PC-9 (cell line): ENCODE measurements at regions not wholly inside any gene's neighbourhood (a gene's known extent, or its start where the extent isn't known, plus 50 kb on each side); places are given as distances from the start of the nearest gene placed in this dataset.
A peak's percentile ranks its signal among the peaks of the same experiment; 100 is the strongest.
"Not testable (repeated sequence)": the region's sequence is repeated elsewhere in the genome, so short reads cannot be mapped to it uniquely, and the experiment has no call there.

Experiments
- BruUV-seq: library from RNA; stranded (reverse); fragments of 400-500 nt; replicated peaks from 2 replicates; lab custom pipeline; 2021; lab: Mats Ljungman, UMichigan
- CTCF ChIA-PET: fragments of 300-600 bp; sonication (Branson Sonifier 250); formaldehyde crosslinking; loops from one replicate; lab custom pipeline; 2022; ENCODE audit warnings: antibody characterized with exemption; lab: Charles Lee
- POLR2A ChIA-PET: fragments of 300-600 bp; sonication (Branson Sonifier 250); formaldehyde crosslinking; loops from one replicate; lab custom pipeline; 2022; ENCODE audit warnings: antibody characterized with exemption; ENCODE audit not compliant: unreplicated experiment; lab: Charles Lee
- DNase-seq, 2 experiments: peaks; one replicate each; pipeline versions ENCODE4 v3.0.0 to v3.0.0-alpha.2; 2015 to 2022; ENCODE audit warnings: mixed read lengths in 1 of 2
- H2AFZ ChIP-seq: fragments of 200-600 bp; sonication (generic); 2 replicates; pipeline ENCODE4 v1.8.1; 2017; ENCODE audit warnings: antibody characterized with exemption
- H3F3A ChIP-seq: fragments of 200-600 bp; sonication (generic); 2 replicates; pipeline ENCODE4 v1.8.1; 2017; ENCODE audit warnings: antibody characterized with exemption, mild to moderate bottlenecking, low read depth; ENCODE audit not compliant: insufficient read depth
- H3K27ac ChIP-seq: fragments of 200-600 bp; sonication (generic); 2 replicates; pipeline ENCODE4 v1.6.1; 2016; ENCODE audit warnings: mixed run types
- H3K27me3 ChIP-seq: fragments of 200-600 bp; sonication (generic); 2 replicates; pipeline ENCODE4 v1.6.1; 2016; ENCODE audit warnings: low read depth, mixed run types; ENCODE audit not compliant: insufficient read depth
- H3K36me3 ChIP-seq: fragments of 200-600 bp; sonication (generic); 2 replicates; pipeline ENCODE4 v1.6.1; 2016; ENCODE audit warnings: low read depth, mixed run types
- H3K4me1 ChIP-seq: fragments of 200-600 bp; sonication (generic); replicated peaks from 2 replicates; pipeline ENCODE4 v1.6.1; 2016; ENCODE audit warnings: mixed run types; ENCODE audit not compliant: insufficient read depth
- H3K4me2 ChIP-seq: fragments of 200-600 bp; sonication (generic); 2 replicates; pipeline ENCODE4 v1.6.1; 2017; ENCODE audit warnings: mixed run types
- H3K4me3 ChIP-seq: fragments of 200-600 bp; sonication (generic); 2 replicates; pipeline ENCODE4 v1.6.1; 2016; ENCODE audit warnings: mixed run types
- H3K79me2 ChIP-seq: fragments of 200-600 bp; sonication (generic); 2 replicates; pipeline ENCODE4 v1.6.1; 2017; ENCODE audit warnings: low read depth, mixed run types
- H3K9me2 ChIP-seq: fragments of 200-600 bp; sonication (generic); 2 replicates; pipeline ENCODE4 v1.8.1; 2017; ENCODE audit warnings: mild to moderate bottlenecking; ENCODE audit not compliant: insufficient read depth
- H3K9me3 ChIP-seq: fragments of 200-600 bp; sonication (generic); 2 replicates; pipeline ENCODE4 v1.8.1; 2016; ENCODE audit warnings: low read depth; ENCODE audit not compliant: insufficient read depth
- H4K20me1 ChIP-seq: fragments of 200-600 bp; sonication (generic); 2 replicates; pipeline ENCODE4 v1.8.1; 2017; ENCODE audit not compliant: insufficient read depth
- EZH2 ChIP-seq: fragments of 200-600 bp; sonication (generic); IDR thresholded peaks from 2 replicates; pipeline ENCODE4 v1.8.0; 2017; ENCODE audit warnings: antibody characterized with exemption, low read depth
- intact Hi-C: fragments of 100-400 bp; cut with micrococcal nuclease; formaldehyde crosslinking; loops from one replicate; pipeline ENCODE4 v1.10.0; 2022; ENCODE audit not compliant: unreplicated experiment
- TF ChIP-seq, protein P1 (sequence below): fragments of 200-600 bp; sonication (generic); conservative IDR thresholded peaks from 2 replicates; pipeline ENCODE4 v1.6.1; 2017; ENCODE audit warnings: mixed run types, antibody characterized with exemption, mild to moderate bottlenecking, moderate library complexity

DNA sequence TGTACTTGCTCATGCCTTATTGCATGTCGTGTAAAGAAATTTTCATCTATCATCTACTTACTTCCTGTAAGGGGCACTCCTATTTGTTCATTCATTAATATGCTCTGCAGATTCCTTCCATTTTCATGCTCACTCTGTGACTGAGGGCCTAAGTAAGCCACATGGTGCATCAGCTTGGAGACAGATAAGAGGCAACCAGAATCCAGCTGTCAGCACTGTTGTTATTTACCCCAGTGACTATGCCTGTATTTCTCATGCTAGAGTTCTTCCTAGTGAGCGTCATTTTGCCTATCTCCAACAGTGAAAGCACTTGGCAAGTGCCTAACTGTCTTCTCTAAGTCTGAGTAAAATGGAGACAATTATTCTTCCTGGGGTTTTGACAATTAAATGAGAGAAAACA, 124.8 kb upstream of the ABI3BP start:
- Histone ChIP-seq H3F3A (no peaks in the 10 kb centered on the region), H3K27me3 (no peaks in the 10 kb centered on the region), H3K9me3 (no peaks in the 10 kb centered on the region), H3K4me1 (no peaks in the 10 kb centered on the region), H3K79me2 (no peaks in the 10 kb centered on the region), H4K20me1 (no peaks in the 10 kb centered on the region), H3K4me2 (no peak overlapping the region), H3K9me2 (peaks cover 10% of the 10 kb centered on the region; the same call in 1 of the 2 replicates), H3K4me3 (no peak overlapping the region), H3K27ac (no peak overlapping the region), H3K36me3 (no peaks in the 10 kb centered on the region), H2AFZ (no peak overlapping the region)
- intact Hi-C loops, result no loop called here
- DNase-seq, result no peak
- CTCF ChIA-PET, result no interaction called here
- POLR2A ChIA-PET, result no interaction called here
- TF ChIP-seq EZH2, result no peak
- TF ChIP-seq, protein P1, sequence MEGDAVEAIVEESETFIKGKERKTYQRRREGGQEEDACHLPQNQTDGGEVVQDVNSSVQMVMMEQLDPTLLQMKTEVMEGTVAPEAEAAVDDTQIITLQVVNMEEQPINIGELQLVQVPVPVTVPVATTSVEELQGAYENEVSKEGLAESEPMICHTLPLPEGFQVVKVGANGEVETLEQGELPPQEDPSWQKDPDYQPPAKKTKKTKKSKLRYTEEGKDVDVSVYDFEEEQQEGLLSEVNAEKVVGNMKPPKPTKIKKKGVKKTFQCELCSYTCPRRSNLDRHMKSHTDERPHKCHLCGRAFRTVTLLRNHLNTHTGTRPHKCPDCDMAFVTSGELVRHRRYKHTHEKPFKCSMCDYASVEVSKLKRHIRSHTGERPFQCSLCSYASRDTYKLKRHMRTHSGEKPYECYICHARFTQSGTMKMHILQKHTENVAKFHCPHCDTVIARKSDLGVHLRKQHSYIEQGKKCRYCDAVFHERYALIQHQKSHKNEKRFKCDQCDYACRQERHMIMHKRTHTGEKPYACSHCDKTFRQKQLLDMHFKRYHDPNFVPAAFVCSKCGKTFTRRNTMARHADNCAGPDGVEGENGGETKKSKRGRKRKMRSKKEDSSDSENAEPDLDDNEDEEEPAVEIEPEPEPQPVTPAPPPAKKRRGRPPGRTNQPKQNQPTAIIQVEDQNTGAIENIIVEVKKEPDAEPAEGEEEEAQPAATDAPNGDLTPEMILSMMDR, result no peak
- BruUV-seq, result no TSS peak

DNA sequence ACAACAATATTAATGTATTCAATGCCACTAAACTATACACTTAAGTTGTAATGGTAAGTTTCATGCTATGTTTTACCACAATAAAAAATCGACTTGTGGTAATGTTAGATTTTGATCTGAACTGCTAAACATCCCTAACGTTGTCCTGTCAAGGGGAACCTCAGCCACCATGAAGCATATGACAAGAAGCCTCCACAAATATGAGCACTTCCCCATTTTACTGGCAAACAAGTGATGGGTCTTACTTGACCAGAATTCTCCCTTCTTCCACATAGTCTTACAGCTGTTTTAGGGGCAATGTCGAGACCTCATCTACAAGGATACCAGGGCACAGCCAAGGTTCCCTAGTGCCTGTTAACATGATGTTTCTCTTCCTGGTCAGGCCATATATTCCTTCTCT, 124.2 kb upstream of the ABI3BP start:
- Histone ChIP-seq H3K27me3 (no peaks in the 10 kb centered on the region), H3K27ac (no peak overlapping the region), H3K9me3 (no peaks in the 10 kb centered on the region), H3K9me2 (peaks cover 10% of the 10 kb centered on the region; the same call in 1 of the 2 replicates), H4K20me1 (no peaks in the 10 kb centered on the region), H3K4me1 (no peaks in the 10 kb centered on the region), H3K4me3 (no peak overlapping the region), H3K36me3 (no peaks in the 10 kb centered on the region), H2AFZ (0 out of 2 replicates have a peak overlapping the region, but pooled peaks have one; percentile 3), H3K4me2 (no peak overlapping the region), H3F3A (no peaks in the 10 kb centered on the region), H3K79me2 (no peaks in the 10 kb centered on the region)
- TF ChIP-seq EZH2, result no peak
- TF ChIP-seq, protein P1, result no peak
- ChIA-PET POLR2A (no interaction called here), CTCF (no interaction called here)
- DNase-seq, result no peak
- BruUV-seq, result no TSS peak
- intact Hi-C loops, result no loop called here

DNA sequence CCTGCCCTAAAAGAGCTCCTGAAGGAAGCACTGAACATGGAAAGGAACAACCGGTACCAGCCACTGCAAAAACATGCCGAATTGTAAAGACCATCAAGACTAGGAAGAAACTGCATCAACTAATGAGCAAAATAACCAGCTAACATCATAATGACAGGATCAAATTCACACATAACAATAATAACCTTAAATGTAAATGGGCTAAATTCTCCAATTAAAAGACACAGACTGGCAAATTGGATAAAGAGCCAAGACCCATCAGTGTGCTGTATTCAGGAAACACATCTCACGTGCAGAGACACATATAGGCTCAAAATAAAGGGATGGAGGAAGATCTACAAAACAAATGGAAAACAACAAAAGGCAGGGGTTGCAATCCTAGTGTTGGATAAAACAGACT, 117.1 kb upstream of the ABI3BP start:
- H3K27ac ChIP-seq, H2AFZ ChIP-seq, H3F3A ChIP-seq, DNase-seq, intact Hi-C loops, H3K79me2 ChIP-seq, H4K20me1 ChIP-seq, H3K4me2 ChIP-seq, H3K27me3 ChIP-seq, H3K9me3 ChIP-seq, H3K4me3 ChIP-seq, H3K36me3 ChIP-seq, POLR2A ChIA-PET, BruUV-seq, H3K9me2 ChIP-seq, H3K4me1 ChIP-seq, CTCF ChIA-PET: not testable (repeated sequence)

DNA sequence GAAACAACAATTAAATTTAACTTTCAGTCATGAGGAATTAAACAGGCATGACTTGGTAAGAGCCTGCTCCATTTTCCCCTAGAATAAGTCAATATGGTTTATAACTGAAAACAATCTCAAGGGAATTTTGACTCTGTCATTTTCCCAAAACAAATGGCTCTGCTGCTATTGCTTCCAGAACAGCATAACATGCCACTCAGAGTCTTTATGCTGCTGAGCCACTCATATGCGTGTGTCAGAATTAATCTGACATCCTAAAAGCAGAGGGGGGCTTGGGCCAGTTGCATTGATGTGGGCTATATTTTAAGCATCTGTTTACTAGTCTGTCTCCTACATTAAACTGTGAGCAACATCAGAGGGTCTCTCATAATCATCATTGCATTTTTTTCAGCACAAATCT, 111.1 kb upstream of the ABI3BP start:
- no peaks in the 10 kb centered on the region for H3F3A ChIP-seq
- no peak for DNase-seq
- no peaks in the 10 kb centered on the region for H3K36me3 ChIP-seq
- TF ChIP-seq, protein P1, result no peak
- no peak for TF ChIP-seq EZH2
- no TSS peak for BruUV-seq
- H2AFZ ChIP-seq, result no peak overlapping the region
- no peak overlapping the region for H3K27ac ChIP-seq
- no peaks in the 10 kb centered on the region for H4K20me1 ChIP-seq
- H3K4me2 ChIP-seq, result no peak overlapping the region
- ChIA-PET POLR2A (interaction anchor here (0.7 kb wide), 1 partner anchor 23 kb away, joined by 3 read pairs; no protein-coding TSS in a partner anchor), CTCF (no interaction called here)
- intact Hi-C loops, result no loop called here
- no peaks in the 10 kb centered on the region for H3K79me2 ChIP-seq
- H3K4me1 ChIP-seq, result no peaks in the 10 kb centered on the region
- H3K4me3 ChIP-seq, result no peak overlapping the region
- peaks cover 4% of the 10 kb centered on the region; the same call in 1 of the 2 replicates for H3K9me2 ChIP-seq
- no peaks in the 10 kb centered on the region; the same call in 1 of the 2 replicates for H3K9me3 ChIP-seq
- H3K27me3 ChIP-seq, result no peaks in the 10 kb centered on the region
